NCI-H510A (cell line): ENCODE measurements at regions not wholly inside any gene's neighbourhood (a gene's known extent, or its start where the extent isn't known, plus 50 kb on each side); places are given as distances from the start of the nearest gene placed in this dataset.

Experiments used
- DNase-seq: peaks from one replicate; lab custom pipeline; 2025; lab: John Stamatoyannopoulos, UW

DNA sequence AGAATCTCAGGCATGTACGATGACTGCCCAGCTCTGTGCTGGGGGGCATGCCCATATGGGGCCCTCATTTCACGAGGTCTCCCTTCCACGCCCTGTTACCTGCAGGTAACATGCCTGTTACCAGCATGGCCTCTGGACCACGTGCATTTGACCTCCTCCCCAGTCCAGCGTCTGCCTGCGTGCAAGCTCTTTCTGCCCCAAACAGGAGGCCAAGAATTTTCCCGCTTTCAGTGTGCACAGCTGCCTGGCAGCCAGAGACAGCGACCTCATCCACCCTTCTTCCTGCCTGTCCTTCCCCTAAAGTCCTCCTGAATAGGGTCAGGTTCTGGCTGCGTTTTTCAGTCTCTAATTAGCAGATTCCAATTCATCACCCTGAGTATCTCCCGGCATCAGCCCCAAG, 306.5 kb upstream of the ZFHX3 start:
- DNase-seq = no peak

DNA sequence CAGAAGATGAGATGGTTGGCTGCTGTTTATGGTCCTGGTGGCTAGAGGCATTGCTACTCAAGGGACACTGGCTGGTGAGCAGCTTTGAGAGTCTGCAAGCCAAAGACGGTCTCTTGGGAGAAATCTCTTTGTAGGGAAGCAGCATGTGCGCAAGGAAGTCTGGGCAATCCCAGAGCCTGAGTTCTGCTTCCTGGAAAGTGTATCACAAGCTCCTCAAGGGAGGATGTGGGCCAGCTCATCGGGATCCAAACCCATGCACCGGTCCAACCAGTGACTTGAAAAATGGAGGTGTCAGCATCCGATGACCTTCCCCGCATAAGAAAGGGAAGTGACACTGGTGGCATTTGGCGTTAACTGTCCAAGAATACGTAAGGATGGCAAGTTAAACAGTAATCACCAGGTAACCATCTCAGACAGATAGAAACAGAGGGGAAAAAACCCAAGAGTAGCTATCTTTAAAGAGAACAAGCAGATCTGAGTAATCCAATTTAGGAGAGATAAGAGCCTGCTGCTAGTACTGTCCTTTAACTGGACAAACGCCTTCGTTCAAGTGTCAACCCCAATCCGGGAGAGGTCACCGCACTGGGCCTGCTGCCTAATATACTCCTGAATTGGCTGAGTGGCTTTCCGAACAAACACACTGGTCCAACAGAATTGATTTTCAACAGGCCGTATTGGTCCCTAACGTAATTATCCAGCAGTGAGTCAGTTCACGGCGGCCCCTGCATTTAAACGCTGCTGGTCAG, 303.0 kb upstream of the ZFHX3 start:
- no peak for DNase-seq

- DNase-seq = no peak
Observed at GRCh38 chr16:73347500-73348375, 299.8 kb upstream of the ZFHX3 start.

- no peak for DNase-seq
Observed at GRCh38 chr16:73339821-73340220, 291.9 kb upstream of the ZFHX3 start.

- no peak for DNase-seq
Observed at GRCh38 chr16:73337373-73338296, 289.7 kb upstream of the ZFHX3 start.

DNA sequence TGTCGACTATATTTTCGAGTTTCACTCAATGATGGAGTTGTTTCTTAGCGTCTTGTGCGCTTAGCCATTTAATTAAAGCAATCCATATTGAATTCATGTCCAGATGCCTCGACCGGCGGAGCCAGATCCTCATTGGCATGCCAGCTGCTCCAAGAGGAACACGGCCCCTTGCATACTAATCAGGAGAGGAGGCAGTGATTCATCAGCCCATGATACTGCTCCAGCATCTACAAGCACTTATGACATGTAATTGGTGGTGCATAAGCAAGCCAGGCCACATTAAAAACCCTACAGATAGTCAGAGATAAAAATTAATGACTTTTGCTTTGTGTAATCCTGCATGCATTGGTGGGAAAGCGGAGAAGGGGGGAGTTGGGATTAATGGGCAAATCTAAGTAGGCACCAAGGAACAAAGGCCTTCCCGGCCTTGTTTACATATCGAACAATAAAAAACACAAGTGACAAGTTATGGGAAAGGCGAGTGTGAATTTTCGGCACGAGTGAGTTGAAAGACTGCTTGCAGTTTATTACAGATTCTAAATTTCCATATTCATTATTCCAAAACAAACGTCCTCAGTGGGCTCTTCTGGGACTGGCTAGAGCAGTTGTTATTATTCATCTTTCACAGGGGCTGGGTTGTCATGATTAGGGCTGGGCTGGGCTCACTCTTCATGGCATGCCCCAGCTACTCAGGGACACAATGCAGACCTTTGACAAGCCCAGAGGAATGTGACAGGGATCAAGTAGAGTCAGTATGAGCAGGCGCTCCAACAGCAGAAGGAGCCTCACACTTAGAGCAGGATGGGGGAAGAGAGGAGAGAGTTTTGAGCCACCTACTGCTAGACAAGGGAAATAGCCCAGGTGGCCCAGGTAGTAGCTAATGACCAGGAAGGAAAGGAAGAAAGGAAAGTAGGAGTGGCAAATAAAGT, 281.7 kb upstream of the ZFHX3 start:
- no peak for DNase-seq

DNA sequence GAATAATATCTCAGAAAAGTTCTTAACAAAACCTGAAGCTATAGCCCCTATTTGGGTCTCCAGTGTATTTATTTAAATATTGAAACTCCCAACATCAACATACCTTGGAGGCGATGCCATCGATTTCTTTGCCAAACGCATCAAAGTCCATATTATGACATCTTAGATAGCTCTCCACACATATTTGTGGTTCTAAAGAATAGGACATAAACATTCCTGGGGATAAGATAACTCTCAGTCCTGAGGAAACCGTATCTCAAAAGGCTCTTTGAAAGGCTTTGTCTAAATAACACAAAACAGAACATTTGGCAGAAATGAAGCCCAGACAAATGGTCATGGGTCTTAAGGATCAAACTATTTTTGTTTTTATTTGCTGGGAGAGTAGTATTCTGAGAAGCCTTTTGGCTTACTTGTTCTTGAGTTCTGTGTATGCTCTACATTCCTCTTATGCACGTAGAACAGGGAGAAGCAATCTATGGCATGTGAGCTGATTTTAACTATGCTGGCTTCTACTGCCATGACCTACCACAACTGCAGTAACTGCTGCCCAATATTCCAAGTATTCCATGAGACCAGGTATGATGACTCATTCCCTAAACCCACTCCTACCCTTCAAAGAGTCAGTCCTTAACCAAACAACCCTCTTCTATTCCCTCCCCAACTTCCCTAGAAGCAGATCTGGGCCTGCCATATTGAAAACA, 279.0 kb upstream of the ZFHX3 start:
- no peak for DNase-seq

GRCh38 chr16:73326221-73326620, 278.3 kb upstream of the ZFHX3 start:
- no peak for DNase-seq

DNA sequence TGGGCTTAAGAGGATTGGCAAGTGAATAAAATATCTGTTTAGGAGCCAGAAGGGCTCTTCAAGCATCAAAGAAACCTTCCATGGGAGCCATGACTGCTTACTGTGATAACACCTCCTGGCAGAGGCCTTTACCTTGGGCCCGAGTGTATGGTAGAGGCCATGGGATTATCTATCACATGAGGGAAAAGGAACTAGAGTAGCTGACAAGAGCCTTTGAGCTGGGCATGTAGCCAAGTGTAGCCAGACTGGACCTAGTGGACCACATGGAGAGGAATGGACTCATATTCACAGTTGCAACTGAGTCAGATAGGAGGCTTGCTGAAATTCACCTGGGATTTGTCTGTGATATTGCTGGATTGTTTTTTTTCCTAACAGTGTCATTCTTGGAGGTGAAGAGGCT, 276.0 kb upstream of the ZFHX3 start:
- no peak for DNase-seq

- no peak for DNase-seq
Observed at GRCh38 chr16:73322856-73323255, 274.9 kb upstream of the ZFHX3 start.

DNA sequence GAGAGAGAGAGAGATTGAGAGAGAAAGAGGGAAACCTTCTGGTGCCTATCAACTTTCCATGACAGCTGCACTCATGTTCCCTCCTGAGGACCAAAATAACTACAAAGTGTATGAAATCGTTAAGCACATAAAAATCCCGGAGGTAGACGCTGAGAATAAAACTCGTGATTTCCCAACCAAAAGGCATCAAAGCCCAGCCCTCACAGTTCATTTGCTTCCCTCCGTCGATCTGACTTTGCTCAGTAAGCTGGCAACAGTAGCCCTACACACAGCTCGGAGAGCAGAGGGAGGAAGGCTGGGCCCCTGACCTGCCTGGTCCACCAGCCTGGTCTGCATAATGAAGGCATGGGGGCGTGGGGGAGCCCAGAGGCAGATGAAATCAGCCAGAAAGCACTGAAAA, 273.9 kb upstream of the ZFHX3 start:
- DNase-seq = no peak

GRCh38 chr16:73319737-73320136, 271.8 kb upstream of the ZFHX3 start:
- no peak for DNase-seq

- DNase-seq = no peak
Observed at GRCh38 chr16:73319261-73319660, 271.3 kb upstream of the ZFHX3 start.

DNA sequence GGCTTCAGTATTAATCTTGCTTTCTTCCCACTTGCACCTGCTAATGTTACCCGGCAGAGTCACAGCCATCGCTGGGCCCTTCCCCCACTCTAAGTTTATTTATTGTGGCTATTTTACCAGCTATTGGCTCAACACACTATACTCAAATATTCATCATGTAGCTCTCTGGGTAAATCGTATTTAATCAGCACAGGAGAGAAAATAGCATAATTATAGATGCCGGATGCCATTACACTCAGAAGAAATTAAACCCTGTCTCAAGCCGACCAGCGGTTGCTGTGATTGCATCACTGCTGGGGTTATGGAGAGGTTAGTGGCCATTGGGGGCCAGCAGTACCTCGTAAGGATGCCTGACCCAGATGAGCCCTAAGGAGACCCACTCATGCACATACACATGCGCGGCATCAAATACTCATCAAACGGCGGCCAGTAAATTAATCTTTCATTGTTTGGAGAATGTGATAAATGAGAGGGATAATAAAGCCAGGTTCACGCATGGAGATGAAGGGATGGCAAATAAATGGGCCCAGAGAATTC, 269.5 kb upstream of the ZFHX3 start:
- DNase-seq = no peak

- no peak for DNase-seq
Observed at GRCh38 chr16:73315645-73316044, 267.7 kb upstream of the ZFHX3 start.

- no peak for DNase-seq
Observed at GRCh38 chr16:73313950-73314349, 266.0 kb upstream of the ZFHX3 start.

GRCh38 chr16:73311857-73312723, 264.2 kb upstream of the ZFHX3 start:
- no peak for DNase-seq

DNA sequence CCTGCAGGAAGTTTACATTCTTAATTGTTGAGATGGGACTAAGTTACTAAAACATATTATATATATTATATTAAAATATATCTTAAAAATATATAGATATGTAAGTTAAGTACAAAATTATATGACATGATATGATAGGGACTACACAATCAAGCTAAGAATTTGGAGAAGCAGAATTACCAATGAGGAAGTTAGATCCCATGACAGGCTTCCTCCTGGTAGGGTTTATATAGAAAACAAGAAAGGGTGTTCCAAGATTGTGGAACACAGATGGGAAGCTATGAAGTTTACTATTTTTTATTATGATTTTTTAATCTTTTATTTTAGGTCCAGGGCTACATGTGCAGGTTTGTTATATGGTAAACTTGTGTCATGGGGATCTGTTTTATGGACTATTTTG, 260.8 kb upstream of the ZFHX3 start:
- no peak for DNase-seq

DNA sequence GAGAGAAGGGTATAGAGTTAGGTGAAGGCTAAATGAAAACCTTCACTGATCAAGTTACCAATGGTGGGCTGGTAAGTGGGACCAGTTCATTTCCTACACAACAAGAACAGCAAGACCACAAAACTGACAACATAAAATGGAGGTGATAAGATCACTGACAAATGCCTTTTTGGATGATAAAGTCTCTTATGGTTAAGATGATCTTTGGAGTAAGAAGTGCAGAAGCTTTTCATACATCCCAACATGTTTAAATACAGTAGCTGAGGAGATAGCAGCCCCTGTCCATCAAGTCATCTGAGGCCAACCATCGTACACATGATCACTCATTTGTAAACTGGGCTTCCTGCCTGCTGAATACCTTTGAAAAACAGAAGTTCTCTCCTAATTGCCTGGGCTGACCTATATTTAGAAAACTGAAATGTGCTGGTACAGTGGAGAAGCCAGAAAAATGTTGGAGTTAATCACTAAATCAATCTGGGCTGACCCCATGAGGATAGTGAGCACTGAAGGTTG, 259.0 kb upstream of the ZFHX3 start:
- DNase-seq = no peak
